DOHH2 (cell line): ENCODE measurements at regions not wholly inside any gene's neighbourhood (a gene's known extent, or its start where the extent isn't known, plus 50 kb on each side); places are given as distances from the start of the nearest gene placed in this dataset.

Source experiments
- CTCF ChIP-seq: fragments of 200-600 bp; sonication (generic); IDR thresholded peaks from one replicate; pipeline ENCODE4 v1.5.1; 2014; ENCODE audit warnings: antibody characterized with exemption, mild to moderate bottlenecking, low read depth, low read length; ENCODE audit not compliant: poor library complexity, severe bottlenecking
- EZH2phosphoT487 ChIP-seq: fragments of 200-600 bp; sonication (generic); IDR thresholded peaks from 2 replicates; pipeline ENCODE4 v1.6.1; 2017; ENCODE audit warnings: borderline replicate concordance, mild to moderate bottlenecking, antibody characterized with exemption, low read length, moderate library complexity, mixed read lengths

GRCh38 chr4:156661555-156661954, 310.0 kb downstream of the PDGFC start:
- no peak for TF ChIP-seq CTCF
- TF ChIP-seq EZH2phosphoT487 = no peak
